HuH-7.5 (cell line): ENCODE measurements at regions not wholly inside any gene's neighbourhood (a gene's known extent, or its start where the extent isn't known, plus 50 kb on each side); places are given as distances from the start of the nearest gene placed in this dataset.
"Not testable (repeated sequence)": the region's sequence is repeated elsewhere in the genome, so short reads cannot be mapped to it uniquely, and the experiment has no call there.

Experiments used
- DNase-seq: peaks from one replicate; pipeline ENCODE4 v3.0.0; 2011; ENCODE audit warnings: low spot score

DNA sequence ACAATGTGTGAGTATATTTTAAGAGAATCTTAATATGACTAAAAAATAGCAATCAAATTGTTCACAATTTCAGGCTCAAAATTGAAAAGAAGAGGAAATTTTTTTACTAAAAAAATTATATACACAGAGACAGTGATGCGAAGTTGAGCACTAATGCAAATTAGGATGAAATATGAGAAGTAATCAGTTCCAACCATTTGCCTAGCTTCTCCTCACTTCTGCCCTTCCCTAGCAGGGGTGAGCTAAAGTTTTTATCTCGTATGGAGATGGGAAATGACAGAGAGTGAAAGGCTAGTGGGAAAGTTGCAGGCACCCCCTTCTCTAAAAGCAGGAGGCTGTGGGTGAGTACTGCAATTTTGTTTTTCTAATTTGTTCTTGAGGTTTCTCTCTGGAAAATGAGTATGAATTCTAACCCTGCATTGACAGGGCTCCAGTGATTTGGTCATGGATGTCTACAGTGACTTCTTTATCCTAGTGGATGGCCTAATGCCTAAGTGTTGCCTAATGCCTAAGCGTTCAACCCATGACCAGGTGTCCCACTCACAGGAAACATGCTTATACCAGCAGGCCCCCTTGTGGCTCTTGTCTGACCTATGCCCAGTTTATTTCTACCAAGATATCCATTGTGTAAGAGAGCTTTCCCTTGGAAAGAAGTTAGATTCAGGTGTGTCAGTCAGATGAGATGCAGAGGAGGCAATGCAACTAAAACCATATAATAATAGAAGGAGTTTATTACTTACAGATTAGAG lies 78.0 kb upstream of the HNMT start:
- peak; percentile 28 for DNase-seq

DNA sequence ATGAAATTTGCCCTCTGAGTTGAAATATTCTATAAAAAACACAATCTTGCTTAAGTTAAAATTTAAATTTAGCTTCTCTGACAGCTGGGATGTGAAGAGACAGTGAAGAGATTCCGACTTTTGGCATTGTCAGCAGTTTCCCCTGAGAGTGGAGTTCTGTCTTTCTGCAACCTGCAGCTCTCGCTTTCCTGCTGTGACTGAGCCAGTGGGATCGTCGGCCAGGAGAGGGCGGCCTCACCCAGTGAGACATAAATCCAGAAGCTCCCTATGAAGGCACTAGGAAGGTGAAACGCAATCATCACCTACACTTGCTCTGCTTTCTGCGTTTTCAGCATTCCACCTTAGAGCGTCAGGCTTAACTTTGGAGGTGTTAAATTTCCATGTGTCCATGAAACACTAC lies 75.4 kb upstream of the HNMT start:
- DNase-seq = no peak

DNA sequence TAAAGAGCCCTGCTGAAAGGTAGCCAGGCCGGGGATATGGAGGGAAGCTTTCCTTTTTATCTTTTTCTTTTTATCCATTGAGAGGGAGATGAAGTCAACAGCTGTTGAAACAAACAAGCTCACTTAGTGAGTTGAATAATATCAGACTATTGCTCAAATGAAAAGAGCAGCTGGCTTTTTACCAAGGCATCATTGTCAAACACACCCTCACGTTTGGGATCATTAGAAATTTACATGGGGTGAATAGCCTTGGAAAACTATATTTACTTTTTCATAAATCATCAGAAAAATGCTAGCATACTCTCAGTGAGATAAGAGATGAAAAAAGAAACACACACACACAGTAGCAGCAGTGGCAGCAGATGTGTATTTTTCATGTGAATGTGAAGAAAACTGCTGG lies 71.5 kb upstream of the HNMT start:
- DNase-seq = no peak

DNA sequence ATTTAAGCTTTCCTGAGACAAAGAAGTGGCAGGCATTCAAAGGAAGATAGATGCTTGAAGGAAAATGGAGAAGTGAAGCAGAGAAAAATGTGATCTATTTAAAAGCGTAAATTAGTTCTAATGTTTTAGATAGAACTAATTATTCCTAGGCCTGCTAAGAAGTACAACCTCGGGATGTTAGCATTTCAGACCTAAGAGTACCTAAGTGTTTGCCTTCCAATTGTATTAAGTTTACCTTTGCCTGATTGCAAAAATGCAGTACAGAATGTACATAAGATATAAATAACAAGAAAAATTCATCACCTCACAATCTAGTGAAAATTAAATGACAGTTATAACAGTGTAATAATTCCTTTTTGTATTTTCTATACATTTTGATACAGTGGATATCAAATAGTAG lies 71.1 kb upstream of the HNMT start:
- no peak for DNase-seq

DNA sequence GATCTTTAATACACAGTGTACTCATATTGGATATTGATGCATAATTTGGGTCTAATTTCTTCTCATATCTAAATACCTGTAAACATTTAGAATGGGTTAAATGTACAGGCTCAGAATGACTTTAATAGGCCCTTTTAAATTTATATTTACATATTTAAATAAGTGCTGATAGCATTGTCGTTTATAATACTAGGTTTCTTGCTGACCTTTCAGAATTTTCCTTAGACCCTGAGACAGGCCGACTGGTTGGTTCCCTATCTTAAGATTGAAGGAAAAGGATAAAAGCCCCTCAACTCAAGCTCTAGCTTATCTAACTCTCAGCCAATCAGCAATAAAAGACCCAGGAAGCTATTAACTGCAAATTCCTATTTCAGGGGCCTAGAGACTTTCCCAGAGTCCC lies 67.8 kb upstream of the HNMT start:
- no peak for DNase-seq

DNA sequence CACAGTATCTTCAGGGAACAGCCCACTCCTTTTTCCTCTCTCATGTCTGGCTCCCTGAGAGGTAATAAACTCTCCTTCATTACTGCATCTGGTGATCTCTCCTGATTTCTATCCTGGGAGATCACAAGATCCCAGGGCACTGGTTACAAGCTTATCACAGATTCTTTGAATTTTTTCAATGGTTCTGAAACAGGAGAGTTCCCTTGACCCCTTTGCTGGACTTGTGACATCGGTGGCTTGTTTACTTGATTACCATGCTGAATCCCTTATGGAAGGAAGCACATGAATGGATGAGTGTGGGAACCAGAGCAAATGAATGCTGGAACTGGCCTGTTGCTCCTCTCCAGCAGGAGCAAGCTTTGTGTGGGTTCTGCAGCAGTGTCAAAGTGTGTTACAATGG lies 67.2 kb upstream of the HNMT start:
- no peak for DNase-seq

DNA sequence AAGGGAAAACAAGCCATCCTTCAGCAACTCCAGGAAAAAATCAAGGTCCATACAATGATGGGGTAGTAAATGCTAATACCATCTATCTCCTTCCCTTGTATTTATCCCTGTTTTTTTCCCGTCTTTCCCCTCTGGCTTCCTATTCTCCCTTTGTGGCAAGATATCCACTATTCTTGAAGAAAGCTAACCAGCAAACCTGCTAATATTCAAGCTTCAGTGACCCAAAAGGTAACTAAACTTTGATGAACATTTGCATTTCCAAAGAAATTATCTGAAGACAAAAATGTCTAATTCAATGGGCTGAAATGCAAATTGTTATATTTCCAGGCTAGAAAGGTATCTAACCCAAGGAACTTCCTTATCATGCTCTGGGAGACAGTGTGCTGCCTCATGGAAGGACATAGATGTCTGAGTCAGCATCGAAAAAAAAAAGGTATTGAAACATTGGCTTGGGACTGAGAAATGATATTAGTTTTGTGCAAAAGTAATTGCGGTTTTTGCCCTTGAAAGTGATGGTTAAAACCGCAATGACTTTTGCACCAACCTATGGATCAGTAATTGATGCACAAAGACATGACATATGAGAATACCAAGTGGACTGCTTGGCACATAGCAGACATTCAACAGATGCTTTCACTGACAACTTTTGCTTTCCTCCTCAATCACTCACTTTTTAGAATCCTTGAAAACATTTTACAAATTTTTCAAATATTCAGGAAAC lies 63.7 kb upstream of the HNMT start:
- DNase-seq = no peak

DNA sequence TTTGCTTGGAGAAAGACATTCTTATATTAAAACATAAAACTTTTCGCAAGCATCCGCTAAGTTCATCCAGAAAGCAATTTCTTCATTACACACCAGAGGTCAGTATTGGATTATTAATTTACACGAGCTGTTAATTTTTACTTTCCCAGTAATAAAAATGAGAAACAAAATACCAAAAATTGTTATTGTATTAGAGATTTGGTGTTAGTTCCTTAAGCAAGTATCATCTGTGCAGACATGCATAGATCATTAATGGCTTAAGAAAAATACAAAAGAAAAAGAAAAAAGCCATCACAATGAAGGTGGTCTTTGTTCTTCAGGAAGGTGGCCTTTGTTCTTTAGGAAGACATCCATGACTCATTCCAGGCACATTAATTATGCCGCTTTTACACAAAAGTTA lies 53.6 kb upstream of the HNMT start:
- DNase-seq = no peak

DNA sequence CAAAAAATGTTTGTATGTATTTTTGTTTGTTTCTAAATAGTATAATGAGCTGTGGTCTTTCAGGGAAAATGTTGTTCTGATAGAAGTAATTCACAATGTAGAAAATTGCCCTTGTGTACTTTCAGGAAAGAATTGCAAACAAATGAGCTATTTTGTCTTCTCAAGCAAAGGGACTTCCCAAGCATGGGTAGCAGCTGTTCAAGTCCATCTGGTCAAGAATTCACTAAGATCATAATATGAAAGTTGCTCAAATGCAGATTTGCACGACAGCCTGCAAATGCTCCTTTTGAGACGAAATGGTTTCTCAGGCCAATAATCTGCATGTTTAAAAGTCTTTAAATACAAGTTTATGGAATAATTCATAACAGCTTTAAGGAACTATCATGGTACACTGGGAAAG lies 51.9 kb upstream of the HNMT start:
- no peak for DNase-seq

DNA sequence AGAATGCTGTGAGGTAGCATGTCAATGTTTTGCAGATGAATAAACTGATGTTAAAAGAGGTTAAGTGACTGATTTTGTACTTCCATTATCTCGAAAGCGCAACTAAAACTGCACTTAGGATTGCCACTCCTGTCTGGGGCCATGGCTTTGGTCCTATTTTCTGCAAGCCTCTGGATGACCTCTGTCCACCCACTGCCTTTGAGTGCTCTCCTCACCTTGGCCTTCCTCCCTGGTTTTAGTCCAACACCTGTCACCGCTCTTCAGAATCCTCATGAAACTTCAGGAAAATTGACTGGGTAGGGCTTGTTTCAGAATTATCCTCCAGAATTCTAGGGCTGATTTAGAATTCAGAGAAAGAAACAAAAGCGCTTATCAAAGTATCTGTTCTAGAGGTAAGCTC lies 51.1 kb upstream of the HNMT start:
- no peak for DNase-seq

DNA sequence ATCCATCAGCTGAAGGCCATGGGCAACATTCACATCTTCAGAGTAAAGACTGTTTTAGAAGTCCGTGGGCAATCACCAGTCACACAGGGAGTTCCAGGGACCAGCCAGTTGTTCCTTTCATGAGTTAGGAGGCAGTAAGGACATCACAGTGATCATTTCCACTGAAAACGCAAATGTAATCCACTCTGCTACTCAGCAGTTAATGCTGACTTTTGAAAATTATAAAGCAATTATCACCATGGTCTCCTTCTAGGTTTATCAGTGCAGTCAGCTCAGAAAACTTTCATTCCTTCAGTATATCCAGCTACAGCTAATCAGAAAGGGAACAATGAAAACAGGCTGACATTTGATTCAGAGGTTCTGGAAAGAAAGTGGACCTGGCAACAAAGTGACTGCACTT lies 50.6 kb upstream of the HNMT start:
- DNase-seq = not testable (repeated sequence)
